HEK293 (cell line): ENCODE measurements at regions not wholly inside any gene's neighbourhood (a gene's known extent, or its start where the extent isn't known, plus 50 kb on each side); places are given as distances from the start of the nearest gene placed in this dataset.

Experiments
- TCF7L2 ChIP-seq: IDR thresholded peaks from 2 replicates; pipeline ENCODE4 v1.6.1; 2011; ENCODE audit warnings: low read depth, mild to moderate bottlenecking, inconsistent platforms, low read length, moderate library complexity, borderline replicate concordance
- YY1 ChIP-seq: fragments of 450-650 bp; formaldehyde crosslinking; IDR thresholded peaks from 2 replicates; pipeline ENCODE4 v1.5.1; 2018; ENCODE audit warnings: missing biosample characterization, missing genetic modification characterization
- ZBTB48 ChIP-seq: fragments of 450-650 bp; formaldehyde crosslinking; IDR thresholded peaks from 2 replicates; pipeline ENCODE4 v1.5.1; 2016; ENCODE audit warnings: missing biosample characterization, missing genetic modification characterization
- ZNF114 ChIP-seq: fragments of 450-650 bp; formaldehyde crosslinking; IDR thresholded peaks from 2 replicates; pipeline ENCODE4 v1.5.0; 2017; ENCODE audit warnings: missing biosample characterization, missing genetic modification characterization
- ZNF292 ChIP-seq: fragments of 450-650 bp; formaldehyde crosslinking; IDR thresholded peaks from 2 replicates; pipeline ENCODE4 v1.5.1; 2016; ENCODE audit warnings: low read depth, missing biosample characterization, missing genetic modification characterization, borderline replicate concordance
- ZNF324 ChIP-seq: fragments of 450-650 bp; formaldehyde crosslinking; IDR thresholded peaks from 2 replicates; pipeline ENCODE4 v1.5.1; 2016; ENCODE audit warnings: missing biosample characterization, missing genetic modification characterization
- ZNF335 ChIP-seq: fragments of 450-650 bp; formaldehyde crosslinking; conservative IDR thresholded peaks from 2 replicates; pipeline ENCODE4 v1.5.1; 2016; ENCODE audit warnings: missing biosample characterization, missing genetic modification characterization
- ZNF549 ChIP-seq: fragments of 450-650 bp; IDR thresholded peaks from 2 replicates; pipeline ENCODE4 v1.5.1; 2018; ENCODE audit warnings: missing biosample characterization, missing genetic modification characterization, mild to moderate bottlenecking, inconsistent platforms, moderate library complexity
- ZNF561 ChIP-seq: fragments of 450-650 bp; IDR thresholded peaks from 2 replicates; pipeline ENCODE4 v1.5.1; 2018; ENCODE audit warnings: missing biosample characterization, missing genetic modification characterization, borderline replicate concordance
- ZNF768 ChIP-seq: fragments of 450-650 bp; formaldehyde crosslinking; IDR thresholded peaks from 2 replicates; pipeline ENCODE4 v1.5.1; 2018; ENCODE audit warnings: missing biosample characterization, mild to moderate bottlenecking, missing genetic modification characterization
- TF ChIP-seq, protein P1 (sequence below): fragments of 450-650 bp; formaldehyde crosslinking; IDR thresholded peaks from 2 replicates; pipeline ENCODE4 v1.5.1; 2016; ENCODE audit warnings: missing biosample characterization, missing genetic modification characterization
- TF ChIP-seq, protein P2 (sequence below): fragments of 450-650 bp; formaldehyde crosslinking; IDR thresholded peaks from 2 replicates; pipeline ENCODE4 v1.5.1; 2016; ENCODE audit warnings: missing biosample characterization, missing genetic modification characterization
- TF ChIP-seq, protein P3 (sequence below): fragments of 450-650 bp; formaldehyde crosslinking; IDR thresholded peaks from 2 replicates; pipeline ENCODE4 v1.5.1; 2016; ENCODE audit warnings: missing biosample characterization, missing genetic modification characterization

DNA sequence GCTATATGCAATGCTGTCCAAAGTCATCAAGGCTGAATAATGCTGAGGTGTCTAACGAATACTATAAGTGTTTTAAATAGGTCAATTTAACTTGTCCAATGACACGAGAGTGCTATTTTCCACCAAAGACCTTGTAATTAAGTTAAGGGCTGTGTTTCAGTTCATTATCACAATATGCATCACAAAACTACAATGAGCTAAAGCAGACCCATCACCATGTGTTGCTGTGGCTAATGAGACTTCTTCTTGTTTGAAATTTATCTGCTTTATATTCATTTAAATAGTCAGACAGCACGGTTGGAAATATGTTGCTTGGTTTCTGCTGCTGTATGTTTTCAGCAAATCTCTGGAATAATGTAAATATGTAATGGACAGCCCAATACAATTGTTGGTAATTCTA lies 292.5 kb upstream of the VSTM2A start:
- TF ChIP-seq, protein P1, sequence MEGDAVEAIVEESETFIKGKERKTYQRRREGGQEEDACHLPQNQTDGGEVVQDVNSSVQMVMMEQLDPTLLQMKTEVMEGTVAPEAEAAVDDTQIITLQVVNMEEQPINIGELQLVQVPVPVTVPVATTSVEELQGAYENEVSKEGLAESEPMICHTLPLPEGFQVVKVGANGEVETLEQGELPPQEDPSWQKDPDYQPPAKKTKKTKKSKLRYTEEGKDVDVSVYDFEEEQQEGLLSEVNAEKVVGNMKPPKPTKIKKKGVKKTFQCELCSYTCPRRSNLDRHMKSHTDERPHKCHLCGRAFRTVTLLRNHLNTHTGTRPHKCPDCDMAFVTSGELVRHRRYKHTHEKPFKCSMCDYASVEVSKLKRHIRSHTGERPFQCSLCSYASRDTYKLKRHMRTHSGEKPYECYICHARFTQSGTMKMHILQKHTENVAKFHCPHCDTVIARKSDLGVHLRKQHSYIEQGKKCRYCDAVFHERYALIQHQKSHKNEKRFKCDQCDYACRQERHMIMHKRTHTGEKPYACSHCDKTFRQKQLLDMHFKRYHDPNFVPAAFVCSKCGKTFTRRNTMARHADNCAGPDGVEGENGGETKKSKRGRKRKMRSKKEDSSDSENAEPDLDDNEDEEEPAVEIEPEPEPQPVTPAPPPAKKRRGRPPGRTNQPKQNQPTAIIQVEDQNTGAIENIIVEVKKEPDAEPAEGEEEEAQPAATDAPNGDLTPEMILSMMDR (tag by site-specific recombination): no peak
- TF ChIP-seq ZNF324 (tag by site-specific recombination): no peak
- TF ChIP-seq, protein P2, sequence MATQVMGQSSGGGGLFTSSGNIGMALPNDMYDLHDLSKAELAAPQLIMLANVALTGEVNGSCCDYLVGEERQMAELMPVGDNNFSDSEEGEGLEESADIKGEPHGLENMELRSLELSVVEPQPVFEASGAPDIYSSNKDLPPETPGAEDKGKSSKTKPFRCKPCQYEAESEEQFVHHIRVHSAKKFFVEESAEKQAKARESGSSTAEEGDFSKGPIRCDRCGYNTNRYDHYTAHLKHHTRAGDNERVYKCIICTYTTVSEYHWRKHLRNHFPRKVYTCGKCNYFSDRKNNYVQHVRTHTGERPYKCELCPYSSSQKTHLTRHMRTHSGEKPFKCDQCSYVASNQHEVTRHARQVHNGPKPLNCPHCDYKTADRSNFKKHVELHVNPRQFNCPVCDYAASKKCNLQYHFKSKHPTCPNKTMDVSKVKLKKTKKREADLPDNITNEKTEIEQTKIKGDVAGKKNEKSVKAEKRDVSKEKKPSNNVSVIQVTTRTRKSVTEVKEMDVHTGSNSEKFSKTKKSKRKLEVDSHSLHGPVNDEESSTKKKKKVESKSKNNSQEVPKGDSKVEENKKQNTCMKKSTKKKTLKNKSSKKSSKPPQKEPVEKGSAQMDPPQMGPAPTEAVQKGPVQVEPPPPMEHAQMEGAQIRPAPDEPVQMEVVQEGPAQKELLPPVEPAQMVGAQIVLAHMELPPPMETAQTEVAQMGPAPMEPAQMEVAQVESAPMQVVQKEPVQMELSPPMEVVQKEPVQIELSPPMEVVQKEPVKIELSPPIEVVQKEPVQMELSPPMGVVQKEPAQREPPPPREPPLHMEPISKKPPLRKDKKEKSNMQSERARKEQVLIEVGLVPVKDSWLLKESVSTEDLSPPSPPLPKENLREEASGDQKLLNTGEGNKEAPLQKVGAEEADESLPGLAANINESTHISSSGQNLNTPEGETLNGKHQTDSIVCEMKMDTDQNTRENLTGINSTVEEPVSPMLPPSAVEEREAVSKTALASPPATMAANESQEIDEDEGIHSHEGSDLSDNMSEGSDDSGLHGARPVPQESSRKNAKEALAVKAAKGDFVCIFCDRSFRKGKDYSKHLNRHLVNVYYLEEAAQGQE (tag by site-specific recombination): no peak
- TF ChIP-seq, protein P3, sequence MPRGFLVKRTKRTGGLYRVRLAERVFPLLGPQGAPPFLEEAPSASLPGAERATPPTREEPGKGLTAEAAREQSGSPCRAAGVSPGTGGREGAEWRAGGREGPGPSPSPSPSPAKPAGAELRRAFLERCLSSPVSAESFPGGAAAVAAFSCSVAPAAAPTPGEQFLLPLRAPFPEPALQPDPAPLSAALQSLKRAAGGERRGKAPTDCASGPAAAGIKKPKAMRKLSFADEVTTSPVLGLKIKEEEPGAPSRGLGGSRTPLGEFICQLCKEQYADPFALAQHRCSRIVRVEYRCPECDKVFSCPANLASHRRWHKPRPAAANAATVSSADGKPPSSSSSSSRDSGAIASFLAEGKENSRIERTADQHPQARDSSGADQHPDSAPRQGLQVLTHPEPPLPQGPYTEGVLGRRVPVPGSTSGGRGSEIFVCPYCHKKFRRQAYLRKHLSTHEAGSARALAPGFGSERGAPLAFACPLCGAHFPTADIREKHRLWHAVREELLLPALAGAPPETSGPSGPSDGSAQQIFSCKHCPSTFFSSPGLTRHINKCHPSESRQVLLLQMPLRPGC (tag by site-specific recombination): no peak
- no peak for TF ChIP-seq ZNF768
- no peak for TF ChIP-seq TCF7L2
- no peak for TF ChIP-seq ZNF561
- no peak for TF ChIP-seq ZBTB48 (tag by site-specific recombination)
- TF ChIP-seq YY1 (tag by site-specific recombination): no peak
- no peak for TF ChIP-seq ZNF114 (tag by site-specific recombination)
- no peak for TF ChIP-seq ZNF335 (tag by site-specific recombination)
- TF ChIP-seq ZNF549 (tag by site-specific recombination): no peak
- no peak for TF ChIP-seq ZNF292 (tag by site-specific recombination)
